Tibial artery (tissue), 4 donors: ENCODE measurements at regions not wholly inside any gene's neighbourhood (a gene's known extent, or its start where the extent isn't known, plus 50 kb on each side); places are given as distances from the start of the nearest gene placed in this dataset.
"Not testable (repeated sequence)": the region's sequence is repeated elsewhere in the genome, so short reads cannot be mapped to it uniquely, and the experiment has no call there.

Experiments
- DNase-seq, 2 donors: peaks; one replicate each; pipeline ENCODE4 v3.0.0-alpha.2; 2019
- H3K27ac ChIP-seq, 2 donors: fragments of 200-600 bp; sonication (generic) in 1 of 2; 1 replicate in 1 of 2; 2 replicates in 1 of 2; pipeline ENCODE4 v1.5.1; 2018 to 2019; ENCODE audit warnings: mild to moderate bottlenecking in 1 of 2
- H3K27me3 ChIP-seq, 2 donors: fragments of 200-600 bp; sonication (generic) in 1 of 2; one replicate each; pipeline versions ENCODE4 v1.5.1 to v1.6.0; 2016 to 2019
- H3K36me3 ChIP-seq, 3 donors: fragments of 200-600 bp; sonication (generic) in 2 of 3; one replicate each; pipeline ENCODE4 v1.5.1; 2016 to 2019; ENCODE audit warnings: mild to moderate bottlenecking in 2 of 3
- H3K4me1 ChIP-seq, 4 donors: fragments of 200-600 bp; sonication (generic) in 2 of 4; 1 replicate in 3 of 4; 2 replicates in 1 of 4; pipeline ENCODE4 v1.5.1; 2016 to 2019
- H3K4me3 ChIP-seq, 2 donors: fragments of 200-600 bp; sonication (generic) in 1 of 2; 1 replicate in 1 of 2; 2 replicates in 1 of 2; pipeline ENCODE4 v1.5.1; 2018 to 2019; ENCODE audit warnings: mild to moderate bottlenecking in 2 of 2
- H3K9me3 ChIP-seq, 3 donors: fragments of 200-600 bp; sonication (generic) in 1 of 3; one replicate each; pipeline ENCODE4 v1.5.1; 2016 to 2019
- CTCF ChIP-seq, 2 experiments: fragments of 200-600 bp in 1 of 2; fragments of 450-650 bp in 1 of 2; IDR thresholded peaks; one replicate each; pipeline ENCODE4 v1.5.1; 2017 to 2019; ENCODE audit warnings: antibody characterized with exemption in 2 of 2, mild to moderate bottlenecking in 1 of 2, moderate library complexity in 1 of 2
- intact Hi-C: fragments of 100-400 bp; cut with DNase I; formaldehyde crosslinking; loops from one replicate; pipeline ENCODE4 v1.15.0; 2023; ENCODE audit warnings: low total_unique reads

GRCh38 chr4:159864337-159864736 lies 761.5 kb downstream of the RAPGEF2 start:
- Histone ChIP-seq H3K27ac (no peak overlapping the region), H3K4me1 (no peaks in the 10 kb centered on the region), H3K27me3 (no peaks in the 10 kb centered on the region), H3K4me3 (no peak overlapping the region), H3K9me3 (no peaks in the 10 kb centered on the region), H3K36me3 (no peaks in the 10 kb centered on the region)
- no peak for DNase-seq
- no peak for TF ChIP-seq CTCF (IDR thresholded peaks at IDR 0.05)
- intact Hi-C loops, result no loop called here

- intact Hi-C loops, result no loop called here
- Histone ChIP-seq H3K9me3 (peaks cover 0 to 3% (median 0%) of the 10 kb centered on the region in 3 donors), H3K27ac (no peak overlapping the region), H3K4me1 (no peaks in the 10 kb centered on the region), H3K27me3 (no peaks in the 10 kb centered on the region), H3K36me3 (no peaks in the 10 kb centered on the region), H3K4me3 (no peak overlapping the region)
- TF ChIP-seq CTCF (IDR thresholded peaks at IDR 0.05), result no peak
- DNase-seq, result no peak
Measured at GRCh38 chr4:159867673-159868072, 764.8 kb downstream of the RAPGEF2 start.

- DNase-seq, H3K27ac ChIP-seq, H3K36me3 ChIP-seq, H3K27me3 ChIP-seq, H3K9me3 ChIP-seq, H3K4me1 ChIP-seq, intact Hi-C loops, H3K4me3 ChIP-seq: not testable (repeated sequence)
Measured at GRCh38 chr4:159868936-159869335, 766.1 kb downstream of the RAPGEF2 start.

- intact Hi-C loops, result no loop called here
- Histone ChIP-seq H3K9me3 (peaks cover 0 to 3% (median 0%) of the 10 kb centered on the region in 3 donors), H3K27me3 (no peaks in the 10 kb centered on the region), H3K27ac (no peak overlapping the region), H3K4me3 (no peak overlapping the region), H3K4me1 (no peaks in the 10 kb centered on the region), H3K36me3 (no peaks in the 10 kb centered on the region)
- DNase-seq, result no peak
- TF ChIP-seq CTCF (IDR thresholded peaks at IDR 0.05), result no peak
Measured at GRCh38 chr4:159871141-159871540, 768.3 kb downstream of the RAPGEF2 start.

GRCh38 chr4:159881158-159881557 lies 778.3 kb downstream of the RAPGEF2 start:
- Histone ChIP-seq H3K9me3 (no peaks in the 10 kb centered on the region), H3K36me3 (no peaks in the 10 kb centered on the region), H3K4me1 (no peaks in the 10 kb centered on the region), H3K27me3 (no peaks in the 10 kb centered on the region), H3K4me3 (no peak overlapping the region), H3K27ac (no peak overlapping the region)
- DNase-seq, result no peak
- TF ChIP-seq CTCF (IDR thresholded peaks at IDR 0.05), result no peak
- intact Hi-C loops, result no loop called here

- Histone ChIP-seq H3K9me3 (no peaks in the 10 kb centered on the region), H3K4me1 (no peaks in the 10 kb centered on the region), H3K27me3 (no peaks in the 10 kb centered on the region), H3K4me3 (no peak overlapping the region), H3K27ac (no peak overlapping the region), H3K36me3 (no peaks in the 10 kb centered on the region)
- intact Hi-C loops, result no loop called here
- TF ChIP-seq CTCF (IDR thresholded peaks at IDR 0.05), result no peak
- DNase-seq, result no peak
Measured at GRCh38 chr4:159884989-159885388, 782.1 kb downstream of the RAPGEF2 start.
